Body of pancreas (tissue), 4 donors: ENCODE measurements at regions not wholly inside any gene's neighbourhood (a gene's known extent, or its start where the extent isn't known, plus 50 kb on each side); places are given as distances from the start of the nearest gene placed in this dataset.

Experiments
- POLR2A ChIP-seq, 3 donors: fragments of 450-650 bp; IDR thresholded peaks; one replicate each; pipeline ENCODE4 v1.6.1; 2016; ENCODE audit warnings: antibody characterized with exemption in 3 of 3, mild to moderate bottlenecking in 2 of 3
- TF ChIP-seq, protein P1 (sequence below), 7 experiments: fragments of 450-650 bp in 4 of 7; fragments of 200-600 bp in 3 of 7; sonication (generic) in 3 of 7; IDR thresholded peaks; one replicate each; pipeline ENCODE4 v1.5.1; 2016 to 2019; ENCODE audit warnings: antibody characterized with exemption in 7 of 7

DNA sequence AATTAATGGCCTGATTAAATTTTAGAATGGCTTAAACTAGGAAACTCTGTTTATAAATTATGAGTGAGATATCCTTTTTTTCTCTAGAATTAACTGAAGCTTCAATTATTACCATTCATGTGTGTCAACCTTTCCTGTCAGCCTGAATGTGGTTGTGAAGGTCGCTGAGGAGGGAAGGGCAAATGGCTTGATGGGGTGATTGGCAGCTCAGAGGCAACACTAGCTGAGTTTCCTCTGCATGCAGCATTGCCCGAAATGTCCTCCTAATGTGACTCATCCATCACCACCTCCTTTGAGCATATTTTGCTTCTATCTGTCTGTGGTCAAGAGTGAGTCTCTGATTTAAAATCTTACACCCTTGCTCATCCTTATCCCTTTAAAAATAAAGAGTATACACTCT is 281.9 kb downstream of the TENT4A start:
- TF ChIP-seq, protein P1, sequence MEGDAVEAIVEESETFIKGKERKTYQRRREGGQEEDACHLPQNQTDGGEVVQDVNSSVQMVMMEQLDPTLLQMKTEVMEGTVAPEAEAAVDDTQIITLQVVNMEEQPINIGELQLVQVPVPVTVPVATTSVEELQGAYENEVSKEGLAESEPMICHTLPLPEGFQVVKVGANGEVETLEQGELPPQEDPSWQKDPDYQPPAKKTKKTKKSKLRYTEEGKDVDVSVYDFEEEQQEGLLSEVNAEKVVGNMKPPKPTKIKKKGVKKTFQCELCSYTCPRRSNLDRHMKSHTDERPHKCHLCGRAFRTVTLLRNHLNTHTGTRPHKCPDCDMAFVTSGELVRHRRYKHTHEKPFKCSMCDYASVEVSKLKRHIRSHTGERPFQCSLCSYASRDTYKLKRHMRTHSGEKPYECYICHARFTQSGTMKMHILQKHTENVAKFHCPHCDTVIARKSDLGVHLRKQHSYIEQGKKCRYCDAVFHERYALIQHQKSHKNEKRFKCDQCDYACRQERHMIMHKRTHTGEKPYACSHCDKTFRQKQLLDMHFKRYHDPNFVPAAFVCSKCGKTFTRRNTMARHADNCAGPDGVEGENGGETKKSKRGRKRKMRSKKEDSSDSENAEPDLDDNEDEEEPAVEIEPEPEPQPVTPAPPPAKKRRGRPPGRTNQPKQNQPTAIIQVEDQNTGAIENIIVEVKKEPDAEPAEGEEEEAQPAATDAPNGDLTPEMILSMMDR (IDR thresholded peaks at IDR 0.05): no peak
- TF ChIP-seq POLR2A (IDR thresholded peaks at IDR 0.05): no peak
